ENCODE measurements at regions not wholly inside any gene's neighbourhood (a gene's known extent, or its start where the extent isn't known, plus 50 kb on each side); places are given as distances from the start of the nearest gene placed in this dataset.

DNA sequence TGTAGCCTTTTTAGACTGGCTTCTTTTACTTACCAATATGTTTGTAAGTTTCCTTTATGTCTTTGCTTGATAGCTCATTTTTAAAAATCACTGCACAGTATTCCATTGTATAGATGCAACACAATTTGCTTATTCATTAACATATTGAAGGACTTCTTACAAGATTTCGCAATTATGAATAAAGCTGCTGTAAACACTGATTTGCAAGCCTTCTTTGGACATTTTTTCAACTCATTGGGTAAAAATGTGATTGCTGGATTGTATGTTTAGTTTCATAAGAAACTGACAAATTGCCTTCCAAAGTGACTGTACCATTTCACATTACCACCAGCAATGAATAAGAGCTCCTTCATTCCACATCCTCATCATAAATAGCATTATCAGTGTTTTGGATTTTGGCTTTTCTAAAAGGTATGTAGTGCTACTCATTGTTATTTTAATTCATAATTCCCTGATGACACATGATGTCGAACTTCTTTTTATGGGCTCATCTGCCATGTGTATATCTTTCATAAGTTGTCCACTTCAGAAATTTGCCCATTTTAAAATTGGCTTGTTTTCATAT, 80.7 kb downstream of the TFAP2B start:
- H3K36me3 ChIP-seq (ENCODE audit: control insufficient read depth, low read length) = no peaks in the 10 kb centered on the region
- H3K27me3 ChIP-seq (ENCODE audit: control insufficient read depth, low read length) = no peaks in the 10 kb centered on the region
- no peaks in the 10 kb centered on the region for H3K79me2 ChIP-seq (ENCODE audit: control insufficient read depth, low read length)
- TF ChIP-seq, protein P1, sequence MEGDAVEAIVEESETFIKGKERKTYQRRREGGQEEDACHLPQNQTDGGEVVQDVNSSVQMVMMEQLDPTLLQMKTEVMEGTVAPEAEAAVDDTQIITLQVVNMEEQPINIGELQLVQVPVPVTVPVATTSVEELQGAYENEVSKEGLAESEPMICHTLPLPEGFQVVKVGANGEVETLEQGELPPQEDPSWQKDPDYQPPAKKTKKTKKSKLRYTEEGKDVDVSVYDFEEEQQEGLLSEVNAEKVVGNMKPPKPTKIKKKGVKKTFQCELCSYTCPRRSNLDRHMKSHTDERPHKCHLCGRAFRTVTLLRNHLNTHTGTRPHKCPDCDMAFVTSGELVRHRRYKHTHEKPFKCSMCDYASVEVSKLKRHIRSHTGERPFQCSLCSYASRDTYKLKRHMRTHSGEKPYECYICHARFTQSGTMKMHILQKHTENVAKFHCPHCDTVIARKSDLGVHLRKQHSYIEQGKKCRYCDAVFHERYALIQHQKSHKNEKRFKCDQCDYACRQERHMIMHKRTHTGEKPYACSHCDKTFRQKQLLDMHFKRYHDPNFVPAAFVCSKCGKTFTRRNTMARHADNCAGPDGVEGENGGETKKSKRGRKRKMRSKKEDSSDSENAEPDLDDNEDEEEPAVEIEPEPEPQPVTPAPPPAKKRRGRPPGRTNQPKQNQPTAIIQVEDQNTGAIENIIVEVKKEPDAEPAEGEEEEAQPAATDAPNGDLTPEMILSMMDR (IDR thresholded peaks at IDR 0.05; ENCODE audit: low read depth, low read length, poor library complexity, severe bottlenecking) = no peak
- TF ChIP-seq EZH2phosphoT487 (IDR thresholded peaks at IDR 0.05; ENCODE audit: borderline replicate concordance, low read length) = no peak
- H3K4me1 ChIP-seq (ENCODE audit: control insufficient read depth, low read length) = no peaks in the 10 kb centered on the region
- no peaks in the 10 kb centered on the region for H3F3A ChIP-seq (ENCODE audit: control insufficient read depth, insufficient read depth)
- no peaks in the 10 kb centered on the region for H3K9me3 ChIP-seq (ENCODE audit: control insufficient read depth, insufficient read depth, low read length)
- H3K27ac ChIP-seq (ENCODE audit: low read depth, low read length) = no peak overlapping the region
- H3K4me3 ChIP-seq (ENCODE audit: low read length) = no peak overlapping the region
- H3K4me2 ChIP-seq (ENCODE audit: low read length) = no peak overlapping the region
- peaks cover under 1% of the 10 kb centered on the region; the same call in 1 of the 2 replicates for H3K9me2 ChIP-seq (replicated peaks; ENCODE audit: control insufficient read depth, low read length)
- no peaks in the 10 kb centered on the region for H4K20me1 ChIP-seq (ENCODE audit: control insufficient read depth, insufficient read depth, low read depth, low read length)

DNA sequence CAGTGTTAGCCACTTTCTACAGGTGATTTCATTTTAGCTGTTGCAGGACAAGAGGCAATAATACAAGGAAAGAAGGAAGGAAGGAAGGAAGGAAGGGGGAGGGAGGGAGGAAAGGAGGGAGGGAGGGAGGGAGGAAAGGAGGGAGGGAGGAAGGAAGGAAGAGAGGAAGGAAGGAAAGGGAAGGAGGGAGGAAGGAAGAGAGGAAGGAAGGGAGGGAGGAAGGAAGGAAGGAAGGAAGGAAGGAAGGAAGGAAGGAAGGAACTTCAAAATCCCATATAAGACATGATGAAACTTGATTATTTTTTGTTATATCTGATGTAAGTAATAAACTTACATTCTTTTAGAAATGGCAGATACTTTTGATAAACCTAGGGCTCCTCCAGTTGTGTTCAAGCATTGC, 83.6 kb downstream of the TFAP2B start:
- Histone ChIP-seq H4K20me1 (ENCODE audit: control insufficient read depth, insufficient read depth, low read depth, low read length) (no peaks in the 10 kb centered on the region), H3K4me2 (ENCODE audit: low read length) (no peak overlapping the region), H3K27me3 (ENCODE audit: control insufficient read depth, low read length) (no peaks in the 10 kb centered on the region), H3K9me2 (replicated peaks; ENCODE audit: control insufficient read depth, low read length) (peaks cover 3% of the 10 kb centered on the region; the same call in 1 of the 2 replicates), H3K9me3 (ENCODE audit: control insufficient read depth, insufficient read depth, low read length) (no peaks in the 10 kb centered on the region), H3K79me2 (ENCODE audit: control insufficient read depth, low read length) (no peaks in the 10 kb centered on the region), H3K4me1 (ENCODE audit: control insufficient read depth, low read length) (no peaks in the 10 kb centered on the region), H3K4me3 (ENCODE audit: low read length) (no peak overlapping the region), H3F3A (ENCODE audit: control insufficient read depth, insufficient read depth) (no peaks in the 10 kb centered on the region), H3K27ac (ENCODE audit: low read depth, low read length) (no peak overlapping the region), H3K36me3 (ENCODE audit: control insufficient read depth, low read length) (no peaks in the 10 kb centered on the region)
- TF ChIP-seq, protein P1 (IDR thresholded peaks at IDR 0.05; ENCODE audit: low read depth, low read length, poor library complexity, severe bottlenecking) = no peak
- TF ChIP-seq EZH2phosphoT487 (IDR thresholded peaks at IDR 0.05; ENCODE audit: borderline replicate concordance, low read length) = no peak

DNA sequence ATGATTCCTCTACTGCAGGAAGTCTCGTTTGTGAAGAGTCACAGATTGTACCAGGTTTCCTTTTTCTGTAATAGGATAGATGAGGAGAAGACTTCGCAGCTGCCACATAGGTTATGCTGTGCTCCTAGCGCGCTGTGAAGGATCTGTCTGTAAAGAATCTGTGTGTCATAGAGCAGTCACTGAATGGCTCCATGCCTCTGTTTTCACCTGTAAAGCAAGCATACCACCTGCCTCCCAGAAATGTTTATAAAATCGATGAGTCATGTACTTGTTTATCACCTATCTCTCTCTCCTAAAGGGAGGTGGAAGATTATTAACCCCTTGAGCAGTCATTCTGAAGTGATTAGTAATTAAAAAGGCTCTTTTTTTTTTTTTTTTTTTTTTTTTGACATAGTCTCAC, 86.6 kb downstream of the TFAP2B start:
- H3F3A ChIP-seq (ENCODE audit: control insufficient read depth, insufficient read depth) = no peaks in the 10 kb centered on the region
- no peaks in the 10 kb centered on the region for H3K79me2 ChIP-seq (ENCODE audit: control insufficient read depth, low read length)
- no peaks in the 10 kb centered on the region for H4K20me1 ChIP-seq (ENCODE audit: control insufficient read depth, insufficient read depth, low read depth, low read length)
- no peak overlapping the region for H3K4me3 ChIP-seq (ENCODE audit: low read length)
- H3K9me3 ChIP-seq (ENCODE audit: control insufficient read depth, insufficient read depth, low read length) = no peaks in the 10 kb centered on the region
- H3K4me2 ChIP-seq (ENCODE audit: low read length) = no peak overlapping the region
- no peaks in the 10 kb centered on the region for H3K36me3 ChIP-seq (ENCODE audit: control insufficient read depth, low read length)
- peaks cover 3% of the 10 kb centered on the region; the same call in 1 of the 2 replicates for H3K9me2 ChIP-seq (replicated peaks; ENCODE audit: control insufficient read depth, low read length)
- H3K27ac ChIP-seq (ENCODE audit: low read depth, low read length) = no peak overlapping the region
- TF ChIP-seq, protein P1 (IDR thresholded peaks at IDR 0.05; ENCODE audit: low read depth, low read length, poor library complexity, severe bottlenecking) = no peak
- no peak for TF ChIP-seq EZH2phosphoT487 (IDR thresholded peaks at IDR 0.05; ENCODE audit: borderline replicate concordance, low read length)
- H3K4me1 ChIP-seq (ENCODE audit: control insufficient read depth, low read length) = no peaks in the 10 kb centered on the region
- H3K27me3 ChIP-seq (ENCODE audit: control insufficient read depth, low read length) = no peaks in the 10 kb centered on the region
